Endothelial cell (in vitro differentiated cells): ENCODE measurements at regions not wholly inside any gene's neighbourhood (a gene's known extent, or its start where the extent isn't known, plus 50 kb on each side); places are given as distances from the start of the nearest gene placed in this dataset.

ENCODE experiments used
- DNase-seq: peaks from one replicate; pipeline ENCODE4 v3.0.0; 2021; ENCODE audit warnings: low spot score
- H3K27ac Mint-ChIP-seq: one replicate; pipeline ENCODE4 v1.8.0; 2021; ENCODE audit warnings: mixed read lengths, inconsistent platforms; ENCODE audit not compliant: unreplicated experiment
- H3K27me3 Mint-ChIP-seq: one replicate; pipeline ENCODE4 v1.8.0; 2021; ENCODE audit warnings: mild to moderate bottlenecking, moderate library complexity, mixed read lengths, inconsistent platforms; ENCODE audit not compliant: unreplicated experiment
- H3K36me3 Mint-ChIP-seq: one replicate; pipeline ENCODE4 v1.8.0; 2021; ENCODE audit warnings: mild to moderate bottlenecking, low read depth, mixed read lengths, inconsistent platforms; ENCODE audit not compliant: unreplicated experiment
- H3K4me1 Mint-ChIP-seq: one replicate; pipeline ENCODE4 v1.8.0; 2021; ENCODE audit warnings: mild to moderate bottlenecking, mixed read lengths, inconsistent platforms; ENCODE audit not compliant: unreplicated experiment
- H3K4me3 Mint-ChIP-seq: one replicate; pipeline ENCODE4 v1.8.0; 2021; ENCODE audit warnings: mild to moderate bottlenecking, mixed read lengths, inconsistent platforms; ENCODE audit not compliant: unreplicated experiment
- H3K9me3 Mint-ChIP-seq: one replicate; pipeline ENCODE4 v1.8.0; 2021; ENCODE audit warnings: mixed read lengths, inconsistent platforms; ENCODE audit not compliant: unreplicated experiment
- CTCF ChIP-seq: fragments of 200-600 bp; sonication (generic); IDR thresholded peaks from one replicate; pipeline ENCODE4 v1.5.0; 2021; ENCODE audit warnings: antibody characterized with exemption; ENCODE audit not compliant: unreplicated experiment

DNA sequence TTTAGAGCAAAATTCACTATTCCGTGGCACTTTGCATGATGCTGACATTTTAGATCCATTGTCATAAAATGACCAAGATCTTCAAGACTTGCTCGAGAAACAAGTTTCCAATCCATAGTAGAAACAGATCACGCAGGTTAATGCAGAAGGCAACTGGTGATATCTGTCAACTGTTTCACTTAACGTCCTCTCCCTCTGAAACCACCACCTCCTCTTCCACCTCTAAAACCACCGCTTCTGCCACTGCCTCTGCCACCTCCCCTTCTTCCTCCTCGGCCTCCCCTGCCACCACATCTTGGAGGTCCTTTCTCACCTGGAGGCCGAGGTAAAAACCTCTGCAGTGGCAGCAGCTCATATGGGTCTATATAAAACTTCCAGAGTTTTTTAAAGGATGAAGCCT is 84.6 kb upstream of the IRF2 start:
- no peak for DNase-seq
- H3K4me3 Mint-ChIP-seq = no peak overlapping the region
- no peak overlapping the region for H3K27ac Mint-ChIP-seq
- peaks cover 1% of the 10 kb centered on the region for H3K27me3 Mint-ChIP-seq
- TF ChIP-seq CTCF = no peak
- H3K4me1 Mint-ChIP-seq = peaks cover 6% of the 10 kb centered on the region
- H3K9me3 Mint-ChIP-seq = no peaks in the 10 kb centered on the region
- no peaks in the 10 kb centered on the region for H3K36me3 Mint-ChIP-seq

DNA sequence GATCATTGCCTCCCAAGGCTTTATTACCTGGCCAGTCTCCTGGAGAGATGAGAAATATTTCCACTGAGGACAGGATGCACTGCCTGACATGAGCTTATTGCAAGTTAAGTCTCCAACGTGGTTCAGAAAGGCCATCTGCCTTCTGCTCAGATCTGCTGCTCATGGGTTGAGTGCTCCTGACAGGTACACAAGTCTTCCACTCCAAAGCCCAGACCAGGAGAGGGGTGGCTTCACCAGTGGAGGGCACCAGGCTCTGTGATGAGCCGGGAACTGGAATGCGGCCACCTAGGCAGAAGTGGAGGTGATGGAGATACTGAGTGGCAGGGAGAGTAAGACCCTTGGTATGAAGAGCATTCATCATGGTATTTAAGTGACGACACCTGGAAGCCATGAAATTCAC is 79.5 kb upstream of the IRF2 start:
- H3K4me3 Mint-ChIP-seq = no peak overlapping the region
- peaks cover 2% of the 10 kb centered on the region for H3K4me1 Mint-ChIP-seq
- H3K27ac Mint-ChIP-seq = no peak overlapping the region
- no peaks in the 10 kb centered on the region for H3K36me3 Mint-ChIP-seq
- no peak for TF ChIP-seq CTCF
- no peak for DNase-seq
- no peaks in the 10 kb centered on the region for H3K9me3 Mint-ChIP-seq
- no peaks in the 10 kb centered on the region for H3K27me3 Mint-ChIP-seq

DNA sequence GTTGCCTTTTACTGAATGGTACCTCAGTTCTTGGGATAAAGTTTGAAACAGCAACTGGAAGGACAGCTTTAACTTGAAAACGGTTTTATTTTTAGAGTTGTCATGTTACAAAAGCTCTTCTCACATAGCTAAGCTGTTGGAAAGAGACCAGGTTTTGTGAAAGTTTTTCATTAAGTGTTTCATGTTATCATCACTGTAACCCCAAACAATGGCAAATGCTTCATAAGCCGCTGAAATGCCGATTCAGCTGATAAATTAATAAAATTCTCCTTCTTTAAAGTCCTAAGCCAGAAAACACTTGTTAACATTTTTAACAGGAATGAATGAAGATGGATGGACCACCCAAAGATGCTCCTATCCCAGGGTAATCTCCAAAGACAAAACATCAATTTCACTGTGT is 76.1 kb upstream of the IRF2 start:
- Mint-ChIP-seq H3K4me3 (no peak overlapping the region), H3K36me3 (no peaks in the 10 kb centered on the region), H3K27me3 (no peaks in the 10 kb centered on the region), H3K27ac (no peak overlapping the region), H3K9me3 (no peaks in the 10 kb centered on the region), H3K4me1 (peaks cover 16% of the 10 kb centered on the region)
- no peak for DNase-seq
- no peak for TF ChIP-seq CTCF

GRCh38 chr4:184548648-184549341 is 74.4 kb upstream of the IRF2 start:
- no peaks in the 10 kb centered on the region for H3K9me3 Mint-ChIP-seq
- DNase-seq = peak; percentile 41
- H3K36me3 Mint-ChIP-seq = no peaks in the 10 kb centered on the region
- no peaks in the 10 kb centered on the region for H3K27me3 Mint-ChIP-seq
- H3K27ac Mint-ChIP-seq = peak overlapping the region; percentile 92
- no peak for TF ChIP-seq CTCF
- no peak overlapping the region for H3K4me3 Mint-ChIP-seq
- peaks cover 16% of the 10 kb centered on the region for H3K4me1 Mint-ChIP-seq

DNA sequence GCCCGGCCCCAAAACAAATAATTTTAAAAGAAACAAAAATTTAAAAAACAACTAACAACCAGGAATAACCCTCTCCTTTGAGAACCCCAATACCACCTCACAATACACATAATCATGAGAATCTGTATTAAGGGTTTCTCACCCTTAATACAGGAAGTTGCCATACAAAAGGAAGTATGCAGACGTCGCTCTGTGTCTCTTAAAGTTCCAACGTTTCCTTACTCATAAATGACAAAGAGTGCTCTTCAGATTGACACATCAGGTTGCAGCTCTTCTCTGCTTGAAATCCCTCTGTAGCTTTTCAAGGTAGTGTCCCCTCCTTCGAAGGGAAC is 73.9 kb upstream of the IRF2 start:
- peaks cover 16% of the 10 kb centered on the region for H3K4me1 Mint-ChIP-seq
- peak overlapping the region; percentile 92 for H3K27ac Mint-ChIP-seq
- no peaks in the 10 kb centered on the region for H3K36me3 Mint-ChIP-seq
- TF ChIP-seq CTCF = no peak
- H3K27me3 Mint-ChIP-seq = no peaks in the 10 kb centered on the region
- H3K9me3 Mint-ChIP-seq = no peaks in the 10 kb centered on the region
- H3K4me3 Mint-ChIP-seq = no peak overlapping the region
- no peak for DNase-seq
